Eye (tissue), 1 donor: ENCODE measurements at regions not wholly inside any gene's neighbourhood (a gene's known extent, or its start where the extent isn't known, plus 50 kb on each side); places are given as distances from the start of the nearest gene placed in this dataset.
"Not testable (repeated sequence)": the region's sequence is repeated elsewhere in the genome, so short reads cannot be mapped to it uniquely, and the experiment has no call there.

Experiments
- DNase-seq: peaks from one replicate; pipeline ENCODE4 v3.0.0-alpha.2; 2015

- no peak for DNase-seq
These were observed 868.1 kb upstream of the AUTS2 start for GRCh38 chr7:68730194-68730593.

DNA sequence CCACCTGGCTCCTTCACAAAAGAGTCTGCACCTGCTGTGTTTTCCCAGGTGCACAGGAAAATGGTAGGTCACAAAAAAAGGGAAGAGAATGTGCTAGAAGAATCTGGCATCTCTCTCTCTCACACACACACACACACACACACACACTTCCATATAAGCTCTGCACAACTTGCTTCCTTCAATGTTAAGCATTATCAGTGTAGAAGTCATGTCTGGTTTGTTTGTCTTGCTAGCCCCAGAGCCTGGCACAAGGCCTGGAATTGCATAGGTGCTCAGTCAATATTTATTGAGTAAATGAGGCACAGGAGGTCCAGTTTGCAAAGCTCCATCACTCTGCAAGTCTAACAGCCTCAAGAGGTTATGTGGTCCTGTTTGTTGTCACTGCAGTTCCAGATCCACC, 867.3 kb upstream of the AUTS2 start:
- DNase-seq: no peak

- no peak for DNase-seq
These were observed 864.8 kb upstream of the AUTS2 start for GRCh38 chr7:68733219-68734153.

DNA sequence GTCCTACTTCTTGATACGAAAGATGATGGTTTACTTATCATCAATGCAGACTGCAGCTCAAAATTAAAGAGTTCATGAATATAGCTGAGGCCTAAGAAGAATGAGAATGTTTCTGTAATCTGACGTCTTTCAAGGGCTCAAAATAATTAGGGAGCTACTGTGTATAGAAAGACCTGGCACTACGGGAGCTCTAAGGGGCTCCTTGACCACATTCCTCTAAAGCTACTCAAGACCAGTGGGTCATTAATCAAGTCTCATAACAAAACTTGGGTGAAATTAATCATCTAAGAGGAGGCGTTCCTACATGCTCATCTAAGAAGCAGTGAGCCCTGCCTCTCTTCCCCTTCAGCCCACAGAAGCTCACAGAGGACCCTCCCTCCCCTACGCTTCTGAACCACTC, 863.8 kb upstream of the AUTS2 start:
- DNase-seq: no peak

DNA sequence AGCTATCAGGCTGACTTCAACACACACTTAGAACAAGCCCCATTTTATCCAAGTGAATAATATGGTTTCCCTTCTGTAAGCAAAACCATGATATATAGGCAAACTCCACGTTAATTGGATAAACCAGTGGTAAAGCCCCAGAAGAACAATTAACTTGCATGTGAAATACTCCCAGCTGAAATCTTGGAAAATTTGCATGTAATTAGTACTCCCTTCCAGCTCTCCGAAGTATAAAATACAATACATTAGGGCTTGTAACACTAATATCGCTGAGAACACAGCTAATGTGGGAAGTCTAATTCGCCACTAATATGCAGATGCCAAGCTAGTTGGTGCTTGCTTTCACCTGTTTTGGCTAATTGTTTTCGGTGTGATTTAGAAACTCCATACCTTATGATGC, 859.0 kb upstream of the AUTS2 start:
- no peak for DNase-seq

GRCh38 chr7:68744036-68744435, 854.2 kb upstream of the AUTS2 start:
- DNase-seq: no peak

DNA sequence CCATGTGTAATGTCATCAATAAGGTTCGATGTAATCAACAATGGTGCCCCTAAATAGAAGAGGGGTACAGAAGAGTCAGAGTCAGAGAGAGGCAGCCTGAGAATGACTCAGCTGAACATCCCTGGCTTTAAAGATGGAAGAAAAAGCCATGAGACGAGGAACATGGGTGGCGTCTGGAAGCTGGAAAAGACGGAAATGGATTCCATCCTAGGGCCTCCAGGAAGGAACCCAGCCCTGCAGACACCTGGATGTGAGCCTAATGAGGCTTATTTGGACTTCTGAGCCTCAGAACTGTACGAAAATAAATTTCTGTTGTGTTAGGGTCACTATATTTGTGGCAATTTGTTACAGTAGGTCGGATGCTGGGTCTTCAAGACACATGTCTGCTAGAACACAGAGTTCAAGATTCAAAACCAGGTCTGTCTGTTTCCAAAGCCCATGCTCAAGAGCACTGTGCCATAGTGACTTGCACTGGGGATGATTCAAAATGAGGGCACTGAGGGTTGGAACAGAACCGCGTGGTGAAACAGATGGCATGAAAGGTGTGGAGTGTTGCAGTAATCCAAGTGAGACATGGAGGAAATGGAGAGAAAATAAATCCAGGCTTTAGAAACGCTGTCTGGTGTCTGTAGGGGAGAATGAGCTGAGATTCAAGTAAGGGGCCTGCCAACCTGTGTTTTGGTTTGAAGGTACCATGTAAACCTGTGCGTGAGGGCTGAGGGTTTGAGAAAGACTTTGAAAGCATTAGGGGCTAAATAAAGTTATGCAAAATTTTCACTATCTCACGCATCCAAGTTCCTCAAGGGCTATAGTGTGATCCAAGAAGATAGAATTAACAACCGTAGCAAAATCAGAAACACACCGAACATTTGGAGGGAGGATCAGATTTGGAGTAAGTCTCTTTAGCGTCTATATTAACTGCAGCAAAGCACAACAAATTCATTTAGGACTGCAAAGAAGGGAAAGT, 849.1 kb upstream of the AUTS2 start:
- no peak for DNase-seq

GRCh38 chr7:68752485-68753178, 845.6 kb upstream of the AUTS2 start:
- DNase-seq: no peak

GRCh38 chr7:68754414-68754813, 843.9 kb upstream of the AUTS2 start:
- no peak for DNase-seq

- no peak for DNase-seq
These were observed 841.2 kb upstream of the AUTS2 start for GRCh38 chr7:68756986-68757495.

GRCh38 chr7:68760556-68760955, 837.7 kb upstream of the AUTS2 start:
- DNase-seq: no peak

DNA sequence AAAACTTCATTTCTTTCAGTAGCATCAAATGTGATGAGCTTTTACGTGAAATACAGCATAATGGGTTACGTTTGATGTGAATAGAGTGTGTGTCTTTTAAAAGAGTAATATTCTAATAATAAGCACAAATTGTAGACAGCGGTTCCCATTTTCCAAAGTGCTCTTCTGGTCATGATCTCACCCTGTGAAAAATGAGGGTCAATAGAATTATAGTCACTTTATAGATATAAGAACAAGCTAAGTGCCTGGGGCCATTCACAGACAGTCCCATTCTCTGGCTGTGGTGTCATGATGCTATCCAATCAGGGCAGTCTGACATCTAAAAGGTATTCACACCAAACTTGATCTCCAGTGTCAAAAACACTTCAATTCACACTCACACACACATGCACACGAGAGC, 830.8 kb upstream of the AUTS2 start:
- no peak for DNase-seq

GRCh38 chr7:68770649-68771048, 827.6 kb upstream of the AUTS2 start:
- DNase-seq: peak; percentile 48

- no peak for DNase-seq
These were observed 821.9 kb upstream of the AUTS2 start for GRCh38 chr7:68776326-68776725.

- no peak for DNase-seq
These were observed 814.6 kb upstream of the AUTS2 start for GRCh38 chr7:68783684-68784083.

- no peak for DNase-seq
These were observed 813.2 kb upstream of the AUTS2 start for GRCh38 chr7:68785036-68785435.

- DNase-seq: no peak
These were observed 810.7 kb upstream of the AUTS2 start for GRCh38 chr7:68787566-68787965.

DNA sequence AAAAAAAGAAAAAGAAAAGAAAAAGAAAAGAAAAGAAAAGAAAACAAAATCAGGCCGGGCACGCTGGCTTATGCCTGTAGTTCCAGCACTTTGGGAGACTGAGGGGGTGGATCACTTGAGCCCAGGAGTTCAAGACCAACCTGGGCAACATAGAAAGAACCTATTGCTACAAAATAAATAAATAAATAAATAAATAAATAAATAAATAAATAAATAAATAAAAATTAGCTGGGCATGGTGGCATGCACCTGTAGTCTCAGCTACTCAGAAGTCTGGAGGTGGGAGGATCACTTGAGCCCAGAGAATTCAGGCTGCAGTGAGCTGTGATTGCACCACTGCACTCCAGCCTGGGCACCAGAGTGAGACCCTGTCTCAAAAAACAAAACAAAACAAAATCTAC, 809.7 kb upstream of the AUTS2 start:
- not testable (repeated sequence) for DNase-seq

DNA sequence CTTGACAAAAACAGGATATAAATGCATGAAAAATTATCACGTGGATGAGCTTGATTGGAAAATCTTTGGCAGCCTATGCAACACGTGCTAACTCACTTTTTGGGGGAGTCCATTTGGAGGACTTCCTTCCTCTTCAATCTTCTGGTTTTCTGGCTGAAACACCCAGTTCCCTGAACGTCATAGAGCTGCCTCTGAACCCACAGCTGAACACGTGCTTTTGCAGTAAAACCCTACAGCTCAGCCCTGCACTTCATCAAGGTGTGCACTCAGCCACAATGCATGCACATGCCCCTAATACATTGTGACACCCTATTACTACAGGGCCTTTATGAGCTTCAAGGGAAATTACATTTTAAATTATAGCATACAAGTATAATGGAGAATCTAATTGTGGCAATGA, 808.7 kb upstream of the AUTS2 start:
- no peak for DNase-seq

DNA sequence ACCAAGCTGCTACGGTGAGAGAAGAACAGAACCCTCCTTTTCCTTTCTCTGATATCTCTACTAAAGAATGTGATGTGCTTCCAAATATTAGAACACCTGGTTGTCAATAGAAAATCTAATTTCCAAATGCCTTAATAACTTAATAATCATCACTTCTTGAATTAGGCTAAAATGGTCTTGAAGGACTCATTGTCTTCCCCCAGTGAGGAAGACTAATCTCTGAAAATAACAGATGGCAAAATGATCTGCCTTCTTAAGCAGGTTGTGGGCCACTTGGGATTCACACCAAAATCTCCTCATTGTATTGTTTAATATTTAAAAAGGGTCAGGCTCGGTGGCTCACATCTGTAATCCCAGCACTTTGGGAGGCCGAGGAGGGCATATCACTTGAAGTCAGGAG, 805.9 kb upstream of the AUTS2 start:
- DNase-seq: no peak

DNA sequence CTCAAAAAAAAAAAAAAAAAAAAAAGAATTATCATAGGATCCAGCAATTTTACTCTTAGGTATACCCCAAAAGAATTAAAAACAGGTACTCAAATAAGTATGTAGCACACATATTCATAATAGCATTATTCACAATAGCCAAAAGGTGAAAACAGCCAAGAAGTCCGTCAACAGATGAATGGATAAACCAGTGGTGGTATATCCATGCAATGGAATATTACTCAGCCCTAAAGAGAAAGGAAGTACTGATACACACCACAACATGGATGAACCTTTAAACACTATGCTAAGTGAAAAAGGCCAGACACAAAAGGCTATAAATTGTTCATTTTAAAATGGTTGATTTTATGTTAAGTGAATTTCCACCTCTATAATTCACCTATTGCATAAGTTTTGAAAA, 804.8 kb upstream of the AUTS2 start:
- DNase-seq: no peak

GRCh38 chr7:68800316-68800715, 798.0 kb upstream of the AUTS2 start:
- no peak for DNase-seq

GRCh38 chr7:68805159-68805558, 793.1 kb upstream of the AUTS2 start:
- no peak for DNase-seq
